Natural killer cell treated with Interleukin-12 subunit alpha and Interleukin-12 subunit beta and Interleukin-15 and Interleukin-18, amount 100 ng/mL, for 72 hours (primary cell): ENCODE measurements at regions not wholly inside any gene's neighbourhood (a gene's known extent, or its start where the extent isn't known, plus 50 kb on each side); places are given as distances from the start of the nearest gene placed in this dataset.

Experiments used
- ATAC-seq, 2 donors: fragments of 150-1000 bp; cut with Tn5 transposase in 1 of 2; sonication (Bioruptor Pico), chemical (Tn5 transposase) in 1 of 2; 2 replicates each; pipeline ENCODE4 v1.10.0; 2021
- DNase-seq: peaks from one replicate; pipeline ENCODE4 v3.0.0; 2022; ENCODE audit warnings: low spot score
- H3K27ac Mint-ChIP-seq, 2 donors: 1 replicate in 1 of 2; 2 replicates in 1 of 2; pipeline ENCODE4 v1.8.0; 2022; ENCODE audit warnings: mixed read lengths in 2 of 2, mild to moderate bottlenecking in 1 of 2, moderate library complexity in 1 of 2
- H3K27me3 Mint-ChIP-seq, 2 donors: 1 replicate in 1 of 2; 2 replicates in 1 of 2; pipeline ENCODE4 v1.8.0; 2022; ENCODE audit warnings: mixed read lengths in 2 of 2
- H3K36me3 Mint-ChIP-seq: one replicate; pipeline ENCODE4 v1.8.0; 2022; ENCODE audit warnings: mixed read lengths
- H3K4me1 Mint-ChIP-seq, 2 donors: 1 replicate in 1 of 2; 2 replicates in 1 of 2; pipeline ENCODE4 v1.8.0; 2022; ENCODE audit warnings: low read depth in 2 of 2, mixed read lengths in 2 of 2, mild to moderate bottlenecking in 1 of 2
- H3K4me3 Mint-ChIP-seq: one replicate; pipeline ENCODE4 v1.8.0; 2022; ENCODE audit warnings: mixed read lengths
- H3K9me3 Mint-ChIP-seq: 2 replicates; pipeline ENCODE4 v1.8.0; 2022; ENCODE audit warnings: mixed read lengths

DNA sequence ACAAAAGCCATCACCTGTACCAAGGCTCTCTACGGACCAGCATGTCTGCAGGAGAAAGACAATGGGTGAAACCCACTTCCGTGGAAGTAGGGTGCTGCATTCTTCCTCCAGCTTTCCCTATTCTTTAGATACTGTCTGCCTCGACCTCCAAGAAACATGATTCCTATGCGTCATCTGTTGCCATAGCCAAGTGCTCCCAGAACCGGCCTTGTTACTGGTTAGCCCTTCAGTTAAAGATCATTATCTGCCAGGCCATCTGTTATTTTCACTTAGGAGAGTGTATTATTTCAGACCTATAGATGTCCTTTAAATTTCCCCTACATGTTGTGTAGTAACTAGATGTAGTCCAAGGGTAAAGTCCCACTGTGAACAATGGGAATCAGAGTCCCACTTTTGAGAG lies 89.0 kb upstream of the KIAA1217 start:
- Mint-ChIP-seq H3K4me1 (no peaks in the 10 kb centered on the region), H3K27me3 (no peaks in the 10 kb centered on the region)

DNA sequence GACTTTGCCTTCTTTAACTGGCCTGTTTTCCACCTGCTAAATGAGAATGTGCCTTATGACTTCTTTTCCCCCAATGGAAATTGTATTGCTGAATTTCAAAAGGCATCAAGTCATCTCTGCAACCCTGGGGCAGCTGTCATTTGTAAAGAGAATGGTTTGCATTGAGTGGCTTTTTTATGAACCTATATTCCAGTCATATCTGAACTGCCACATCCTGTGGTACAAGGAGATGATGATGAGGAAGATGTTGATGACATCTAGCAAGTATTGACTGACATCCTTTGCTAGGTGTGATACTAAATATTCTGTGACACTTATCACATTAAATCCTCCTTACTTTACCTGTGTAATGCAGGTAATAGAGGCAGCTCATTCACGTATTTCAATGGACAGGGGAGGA lies 88.3 kb upstream of the KIAA1217 start:
- Mint-ChIP-seq H3K4me3 (no peak overlapping the region), H3K36me3 (no peaks in the 10 kb centered on the region), H3K4me1 (no peaks in the 10 kb centered on the region), H3K27me3 (peaks cover 0 to 4% of the 10 kb centered on the region in 2 donors), H3K27ac (no peak overlapping the region), H3K9me3 (no peaks in the 10 kb centered on the region)
- no peak for ATAC-seq
- no peak for DNase-seq

More for the DNA sequence above, 89.0 kb upstream of the KIAA1217 start:
- DNase-seq (no peak), ATAC-seq (no peak)
- Mint-ChIP-seq H3K36me3 (no peaks in the 10 kb centered on the region), H3K9me3 (no peaks in the 10 kb centered on the region), H3K4me3 (no peak overlapping the region), H3K27ac (no peak overlapping the region)

DNA sequence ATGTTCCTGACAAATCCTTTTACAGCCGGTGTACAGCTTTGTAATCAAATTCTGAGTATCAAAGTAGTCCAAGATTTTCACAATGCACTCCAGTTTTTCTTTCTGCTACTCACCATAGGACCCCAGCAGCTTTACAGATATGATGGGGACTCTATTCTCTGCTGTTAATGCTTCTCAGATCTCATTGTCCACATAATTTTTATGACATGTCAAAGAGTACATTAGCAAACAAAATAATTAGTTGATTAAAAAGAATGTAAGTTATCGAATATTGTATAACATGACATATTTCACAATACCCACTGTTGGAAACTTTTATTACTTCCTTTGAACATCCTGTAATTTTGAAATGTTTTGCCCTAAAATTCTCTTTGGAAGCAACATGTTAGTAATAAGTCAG lies 81.4 kb upstream of the KIAA1217 start:
- no peaks in the 10 kb centered on the region for H3K4me1 Mint-ChIP-seq
- DNase-seq (no peak), ATAC-seq (no peak)
- H3K9me3 Mint-ChIP-seq, result no peaks in the 10 kb centered on the region
- H3K4me3 Mint-ChIP-seq, result no peak overlapping the region
- H3K36me3 Mint-ChIP-seq, result no peaks in the 10 kb centered on the region
- peaks cover 0 to 10% of the 10 kb centered on the region in 2 donors for H3K27me3 Mint-ChIP-seq
- no peak overlapping the region for H3K27ac Mint-ChIP-seq

DNA sequence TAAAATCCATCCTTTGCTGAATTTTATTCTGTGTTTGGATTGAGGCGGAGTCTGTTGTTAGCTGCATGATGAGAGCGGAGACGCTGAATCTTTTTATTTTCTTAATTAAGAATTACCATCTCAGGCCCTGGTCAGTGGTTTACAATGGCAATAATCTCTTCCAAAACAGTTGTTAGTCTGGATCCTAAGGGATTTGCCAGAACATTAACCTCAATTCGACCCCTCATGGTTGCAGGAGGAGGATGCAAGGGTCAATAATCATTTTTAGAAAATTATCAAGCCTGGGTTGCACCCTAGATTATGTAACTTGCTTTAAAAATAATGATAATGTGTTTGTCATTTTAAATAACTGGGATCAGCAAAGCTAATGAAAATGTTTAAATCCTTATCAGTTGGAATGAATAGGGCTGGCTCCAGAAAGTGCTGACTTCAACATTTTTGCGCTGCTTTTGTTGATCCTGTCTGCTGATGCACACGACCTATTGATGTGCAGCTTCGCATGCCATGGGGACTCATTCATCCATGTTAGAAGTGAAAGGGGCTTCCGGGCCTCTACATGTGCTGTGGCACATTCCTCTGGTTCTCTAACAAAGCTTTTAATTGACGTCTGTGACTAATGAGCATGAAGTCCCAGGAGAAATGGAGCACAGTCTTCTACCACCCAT lies 80.7 kb upstream of the KIAA1217 start:
- no peaks in the 10 kb centered on the region for H3K4me1 Mint-ChIP-seq
- H3K4me3 Mint-ChIP-seq, result no peak overlapping the region
- ATAC-seq (no peak), DNase-seq (no peak)
- H3K27ac Mint-ChIP-seq, result no peak overlapping the region
- H3K36me3 Mint-ChIP-seq, result no peaks in the 10 kb centered on the region
- H3K27me3 Mint-ChIP-seq, result peaks cover 0 to 10% of the 10 kb centered on the region in 2 donors
- H3K9me3 Mint-ChIP-seq, result no peaks in the 10 kb centered on the region

DNA sequence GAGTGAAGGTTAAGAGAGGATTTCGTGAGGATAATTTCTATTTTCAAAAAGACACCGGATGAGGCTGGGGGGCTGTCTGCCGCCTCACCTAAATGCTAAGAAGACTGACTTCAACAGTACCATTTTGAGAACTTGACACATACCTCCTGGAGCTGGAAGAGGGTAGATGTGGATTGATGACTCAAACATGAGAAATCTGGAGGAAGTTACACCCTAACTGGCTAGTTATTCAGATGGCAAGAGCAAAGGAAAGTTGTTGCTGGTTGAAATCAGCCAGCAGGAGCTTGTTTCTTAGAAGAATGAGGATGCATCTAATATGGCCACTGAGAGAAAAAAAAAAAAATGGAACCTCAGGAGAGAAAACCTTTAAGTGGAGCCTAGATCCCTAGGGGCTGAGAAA lies 76.2 kb upstream of the KIAA1217 start:
- Mint-ChIP-seq H3K36me3 (no peaks in the 10 kb centered on the region), H3K9me3 (peaks cover 7% of the 10 kb centered on the region), H3K4me1 (no peaks in the 10 kb centered on the region), H3K27ac (no peak overlapping the region), H3K27me3 (no peaks in the 10 kb centered on the region), H3K4me3 (no peak overlapping the region)
- ATAC-seq, result no peak
- DNase-seq, result no peak

DNA sequence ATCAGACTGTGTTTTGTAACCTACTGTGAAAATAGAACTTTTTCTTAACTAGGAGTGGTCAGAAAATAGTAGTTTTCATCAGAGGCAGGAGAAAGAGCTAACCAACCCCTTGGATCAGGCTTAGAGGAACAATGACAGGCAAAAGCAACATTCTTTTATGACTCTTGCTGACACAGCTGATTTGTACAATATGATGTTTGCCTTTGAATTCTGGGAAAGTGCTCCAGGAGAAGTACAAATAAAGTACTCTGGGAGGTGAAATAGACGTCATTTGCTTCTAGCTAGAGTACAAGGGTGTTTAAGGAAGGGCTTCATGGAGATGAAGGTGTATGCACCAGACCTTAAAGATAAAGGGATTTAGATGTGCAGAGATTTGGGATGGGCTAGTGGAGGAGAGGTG lies 75.1 kb upstream of the KIAA1217 start:
- ATAC-seq (no peak), DNase-seq (no peak)
- peaks cover 7% of the 10 kb centered on the region for H3K9me3 Mint-ChIP-seq
- no peaks in the 10 kb centered on the region for H3K27me3 Mint-ChIP-seq
- H3K36me3 Mint-ChIP-seq, result no peaks in the 10 kb centered on the region
- H3K4me3 Mint-ChIP-seq, result no peak overlapping the region
- no peaks in the 10 kb centered on the region for H3K4me1 Mint-ChIP-seq
- no peak overlapping the region for H3K27ac Mint-ChIP-seq

DNA sequence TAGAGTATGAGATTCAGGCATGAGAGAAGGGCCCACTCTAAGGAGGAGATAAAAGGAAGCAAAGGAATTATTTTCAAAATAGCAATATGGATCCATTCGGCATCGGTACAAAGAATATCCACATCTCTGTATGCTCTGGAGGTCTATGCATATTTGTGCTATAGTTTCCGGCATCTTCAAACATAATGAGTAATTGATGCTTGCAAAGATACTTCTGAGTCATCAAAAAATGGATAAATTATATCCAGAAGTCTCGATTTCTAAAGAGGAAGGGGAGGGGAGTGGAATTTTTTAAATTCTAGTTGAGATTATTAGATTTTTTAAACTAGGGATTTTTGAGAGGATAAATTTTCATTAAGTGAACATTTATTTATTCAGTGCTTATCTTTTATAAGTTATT lies 72.9 kb upstream of the KIAA1217 start:
- Mint-ChIP-seq H3K9me3 (peaks cover 7% of the 10 kb centered on the region), H3K36me3 (no peaks in the 10 kb centered on the region), H3K27ac (no peak overlapping the region), H3K4me1 (no peaks in the 10 kb centered on the region), H3K4me3 (no peak overlapping the region), H3K27me3 (no peaks in the 10 kb centered on the region)
- DNase-seq (no peak), ATAC-seq (no peak)

DNA sequence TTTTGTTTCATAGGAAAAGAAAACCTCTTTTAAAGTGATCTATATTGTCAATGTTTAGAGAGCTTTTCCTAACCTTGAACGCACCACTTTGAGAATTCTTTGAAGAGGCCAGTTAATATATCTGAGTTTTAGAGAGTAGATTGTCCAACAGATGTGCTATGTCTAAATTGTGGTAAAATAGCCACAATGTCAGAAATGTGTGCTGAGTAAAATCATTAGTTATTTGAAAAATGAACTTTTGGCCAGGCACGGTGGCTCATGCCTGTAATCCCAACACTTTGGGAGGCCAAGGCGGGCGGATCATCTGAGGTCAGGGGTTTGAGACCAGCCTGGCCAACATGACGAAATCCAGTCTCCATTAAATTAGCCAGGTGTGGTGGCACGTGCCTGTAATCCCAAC lies 61.6 kb upstream of the KIAA1217 start:
- Mint-ChIP-seq H3K4me3 (no peak overlapping the region), H3K27me3 (no peaks in the 10 kb centered on the region), H3K9me3 (peaks cover 3% of the 10 kb centered on the region), H3K36me3 (no peaks in the 10 kb centered on the region), H3K4me1 (no peaks in the 10 kb centered on the region), H3K27ac (no peak overlapping the region)
- DNase-seq (no peak), ATAC-seq (no peak)

DNA sequence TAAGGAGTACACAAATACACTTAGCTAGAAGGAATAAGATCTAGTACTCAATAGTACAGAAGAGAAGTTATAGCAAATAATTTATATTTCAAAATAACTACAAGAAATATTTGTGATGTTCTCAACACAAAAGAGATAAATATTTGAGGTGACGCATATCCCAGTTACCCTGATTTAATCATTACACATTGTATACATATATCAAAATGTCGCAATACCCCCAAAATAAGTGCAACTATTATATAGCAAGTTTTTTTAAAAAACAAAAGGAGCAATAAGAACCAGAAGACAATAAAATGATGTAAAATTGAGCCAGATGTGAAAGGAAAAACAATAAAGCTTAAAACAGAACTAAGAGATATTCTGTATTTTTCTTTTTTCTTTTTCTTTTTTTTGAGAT lies 59.3 kb upstream of the KIAA1217 start:
- H3K27me3 Mint-ChIP-seq, result no peaks in the 10 kb centered on the region
- peaks cover 4% of the 10 kb centered on the region for H3K9me3 Mint-ChIP-seq
- H3K4me3 Mint-ChIP-seq, result no peak overlapping the region
- DNase-seq (no peak), ATAC-seq (no peak)
- H3K4me1 Mint-ChIP-seq, result no peaks in the 10 kb centered on the region
- H3K27ac Mint-ChIP-seq, result no peak overlapping the region
- no peaks in the 10 kb centered on the region for H3K36me3 Mint-ChIP-seq

DNA sequence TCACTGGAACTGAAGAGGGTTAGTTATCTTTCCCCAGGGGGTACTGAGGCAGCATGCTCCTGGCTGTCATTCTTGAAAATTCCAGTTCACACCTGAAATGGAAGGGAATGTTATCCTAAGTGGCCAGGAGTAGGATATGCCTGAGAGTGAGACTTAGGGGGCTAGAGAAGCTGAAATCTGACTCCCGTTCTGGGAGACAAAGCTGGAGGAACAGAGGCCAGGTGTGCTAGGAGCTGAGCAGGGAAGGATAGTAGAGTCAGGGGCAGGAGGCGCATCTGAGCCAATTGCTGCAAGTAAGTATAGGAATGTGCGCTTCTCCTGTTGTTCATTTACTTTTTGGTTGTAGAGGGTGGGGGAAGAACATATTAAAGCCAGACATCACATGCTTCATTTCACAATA lies 58.1 kb upstream of the KIAA1217 start:
- no peak overlapping the region for H3K27ac Mint-ChIP-seq
- H3K36me3 Mint-ChIP-seq, result no peaks in the 10 kb centered on the region
- ATAC-seq (no peak), DNase-seq (no peak)
- H3K4me1 Mint-ChIP-seq, result no peaks in the 10 kb centered on the region
- H3K27me3 Mint-ChIP-seq, result no peaks in the 10 kb centered on the region
- peaks cover 4% of the 10 kb centered on the region for H3K9me3 Mint-ChIP-seq
- H3K4me3 Mint-ChIP-seq, result no peak overlapping the region

DNA sequence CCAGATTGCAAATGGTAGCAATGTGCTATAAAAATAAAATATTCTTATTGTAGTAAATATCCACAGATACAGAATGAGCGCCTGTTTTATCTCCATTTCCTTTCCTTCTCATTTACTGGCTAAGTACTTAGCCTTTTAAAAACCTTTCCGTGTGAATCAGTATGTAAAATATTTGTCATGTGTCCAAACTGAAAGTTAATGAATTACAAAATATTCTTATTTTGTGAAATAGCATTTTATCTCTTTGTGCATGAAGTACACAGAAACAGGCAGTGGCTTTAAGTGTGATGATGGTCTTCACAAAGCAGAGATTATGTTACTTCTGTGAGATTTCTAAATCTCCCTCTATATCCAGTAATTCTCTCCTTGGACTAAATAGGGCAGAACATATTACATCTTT lies 56.7 kb upstream of the KIAA1217 start:
- no peak overlapping the region for H3K4me3 Mint-ChIP-seq
- ATAC-seq (no peak), DNase-seq (no peak)
- no peaks in the 10 kb centered on the region for H3K27me3 Mint-ChIP-seq
- H3K27ac Mint-ChIP-seq, result no peak overlapping the region
- peaks cover 8% of the 10 kb centered on the region for H3K9me3 Mint-ChIP-seq
- no peaks in the 10 kb centered on the region for H3K4me1 Mint-ChIP-seq
- no peaks in the 10 kb centered on the region for H3K36me3 Mint-ChIP-seq

DNA sequence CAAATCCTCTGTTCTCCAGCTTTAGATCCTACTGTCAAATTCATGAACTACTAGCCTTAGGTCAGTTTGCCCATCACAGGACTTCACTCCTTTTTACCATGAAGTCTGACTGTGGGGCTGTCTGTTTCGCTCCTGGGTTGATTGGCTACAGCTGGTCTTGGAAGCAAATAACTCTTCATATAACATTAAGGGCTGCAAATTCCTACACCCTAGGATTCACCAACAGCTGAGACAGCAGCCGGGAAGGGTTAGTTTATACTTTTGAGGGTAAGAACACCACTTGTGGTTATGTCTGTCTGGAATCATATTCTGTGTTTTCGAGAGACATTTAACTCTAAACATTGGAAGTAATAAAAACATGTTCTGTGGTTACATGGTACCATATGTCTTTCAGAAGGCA lies 55.9 kb upstream of the KIAA1217 start:
- no peak for ATAC-seq
- Mint-ChIP-seq H3K27ac (no peak overlapping the region), H3K36me3 (no peaks in the 10 kb centered on the region), H3K27me3 (no peaks in the 10 kb centered on the region), H3K4me3 (no peak overlapping the region), H3K9me3 (peaks cover 8% of the 10 kb centered on the region), H3K4me1 (no peaks in the 10 kb centered on the region)
- no peak for DNase-seq

DNA sequence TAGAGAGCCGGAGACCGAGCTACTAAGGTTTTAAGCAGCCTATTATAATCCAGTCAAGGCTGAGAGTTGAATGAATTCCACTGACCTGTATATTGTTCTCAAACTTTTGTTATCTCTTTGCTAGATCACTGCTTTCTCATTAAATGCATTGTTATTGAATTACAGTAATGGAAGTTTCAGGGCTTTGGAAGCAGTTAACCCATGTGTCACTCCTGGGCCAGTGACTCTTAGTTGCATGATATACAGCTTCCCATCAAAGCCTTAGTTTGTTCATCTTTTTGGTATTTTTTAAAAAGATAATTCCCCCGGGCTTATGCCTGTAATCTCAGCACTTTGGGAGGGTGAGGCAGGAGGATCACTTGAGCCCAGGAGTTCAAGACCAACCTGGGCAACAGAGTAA lies 55.4 kb upstream of the KIAA1217 start:
- ATAC-seq, result no peak
- peaks cover 8% of the 10 kb centered on the region for H3K9me3 Mint-ChIP-seq
- no peaks in the 10 kb centered on the region for H3K4me1 Mint-ChIP-seq
- DNase-seq, result no peak
- no peaks in the 10 kb centered on the region for H3K36me3 Mint-ChIP-seq
- no peak overlapping the region for H3K27ac Mint-ChIP-seq
- H3K4me3 Mint-ChIP-seq, result no peak overlapping the region
- no peaks in the 10 kb centered on the region for H3K27me3 Mint-ChIP-seq

DNA sequence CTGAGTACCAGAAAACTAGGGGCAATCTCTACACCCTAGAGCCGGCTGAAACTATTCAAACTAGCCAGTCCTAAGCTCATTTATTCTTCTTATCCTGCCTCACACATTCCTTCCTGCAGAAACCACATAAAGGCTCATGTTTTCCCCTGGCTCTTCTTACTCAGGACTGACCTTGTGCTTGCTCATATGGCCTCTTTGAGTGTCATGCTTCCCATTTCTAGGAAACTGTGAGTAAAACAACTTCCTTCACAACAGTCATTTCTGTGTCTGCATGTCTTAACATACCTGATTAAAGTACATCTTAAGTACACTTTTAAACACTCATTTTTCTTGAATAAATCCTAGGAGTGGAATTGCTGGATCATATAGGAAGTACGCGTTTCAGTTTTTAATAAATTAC lies 52.3 kb upstream of the KIAA1217 start:
- no peaks in the 10 kb centered on the region for H3K27me3 Mint-ChIP-seq
- H3K4me1 Mint-ChIP-seq, result no peaks in the 10 kb centered on the region
- peaks cover 11% of the 10 kb centered on the region for H3K9me3 Mint-ChIP-seq
- ATAC-seq (no peak), DNase-seq (no peak)
- H3K4me3 Mint-ChIP-seq, result no peak overlapping the region
- H3K36me3 Mint-ChIP-seq, result no peaks in the 10 kb centered on the region
- no peak overlapping the region for H3K27ac Mint-ChIP-seq

DNA sequence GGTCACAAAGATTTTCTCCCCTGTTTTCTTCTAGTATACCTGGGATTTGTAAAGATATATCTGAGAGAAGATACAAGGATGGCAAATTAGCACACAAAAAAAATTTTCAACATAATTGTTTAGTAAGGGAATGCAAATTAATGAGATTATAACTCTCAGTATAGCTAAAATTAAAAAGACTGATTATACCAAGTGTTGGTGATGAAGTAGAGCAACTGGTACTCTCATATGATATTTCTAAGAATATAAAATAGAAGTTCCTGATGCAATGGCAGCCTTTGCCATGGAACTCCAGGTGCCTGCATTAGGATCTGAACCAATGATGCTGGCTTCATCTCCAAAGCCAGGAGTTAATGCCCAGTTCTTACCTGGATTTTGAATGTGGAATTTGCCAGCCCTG lies 51.4 kb upstream of the KIAA1217 start:
- H3K27ac Mint-ChIP-seq, result no peak overlapping the region
- H3K27me3 Mint-ChIP-seq, result no peaks in the 10 kb centered on the region
- H3K4me3 Mint-ChIP-seq, result no peak overlapping the region
- H3K4me1 Mint-ChIP-seq, result no peaks in the 10 kb centered on the region
- H3K36me3 Mint-ChIP-seq, result no peaks in the 10 kb centered on the region
- DNase-seq, result no peak
- ATAC-seq, result no peak
- peaks cover 11% of the 10 kb centered on the region for H3K9me3 Mint-ChIP-seq
